Suprapubic skin (tissue), 4 donors: ENCODE measurements at regions not wholly inside any gene's neighbourhood (a gene's known extent, or its start where the extent isn't known, plus 50 kb on each side); places are given as distances from the start of the nearest gene placed in this dataset.

Source experiments
- CTCF ChIP-seq, 2 donors: fragments of 200-600 bp in 1 of 2; fragments of 450-650 bp in 1 of 2; sonication (generic) in 1 of 2; IDR thresholded peaks; one replicate each; pipeline ENCODE4 v1.5.1; 2016 to 2019; ENCODE audit warnings: antibody characterized with exemption in 2 of 2, mild to moderate bottlenecking in 1 of 2, moderate library complexity in 1 of 2
- EP300 ChIP-seq: sonication (generic); formaldehyde crosslinking; IDR thresholded peaks from one replicate; pipeline ENCODE4 v1.6.1; 2017; ENCODE audit warnings: antibody characterized with exemption
- POLR2A ChIP-seq, 2 donors: fragments of 450-650 bp; IDR thresholded peaks; one replicate each; pipeline ENCODE4 v1.6.1; 2017; ENCODE audit warnings: antibody characterized with exemption in 2 of 2, mild to moderate bottlenecking in 2 of 2, moderate library complexity in 2 of 2
- POLR2AphosphoS5 ChIP-seq, 3 donors: sonication (generic); formaldehyde crosslinking; IDR thresholded peaks; one replicate each; pipeline ENCODE4 v1.6.1; 2017; ENCODE audit warnings: antibody characterized with exemption in 3 of 3

- no peak for TF ChIP-seq EP300
- TF ChIP-seq CTCF (IDR thresholded peaks at IDR 0.05) = no peak
- TF ChIP-seq POLR2A (IDR thresholded peaks at IDR 0.05) = no peak
- TF ChIP-seq POLR2AphosphoS5 (IDR thresholded peaks at IDR 0.05) = no peak
Measured at GRCh38 chr7:142351145-142351544, 93.3 kb upstream of the PRSS58 start.
